H1 (cell line): ENCODE measurements at regions not wholly inside any gene's neighbourhood (a gene's known extent, or its start where the extent isn't known, plus 50 kb on each side); places are given as distances from the start of the nearest gene placed in this dataset.

Experiments
- CTCF ChIA-PET: fragments of 300-600 bp; sonication (Branson Sonifier 250); formaldehyde crosslinking; loops from one replicate; lab custom pipeline; 2021; ENCODE audit not compliant: partially characterized antibody; lab: Charles Lee
- POLR2A ChIA-PET: fragments of 300-600 bp; sonication (Branson Sonifier 250); formaldehyde crosslinking; loops from one replicate; lab custom pipeline; 2021; ENCODE audit warnings: inconsistent platforms; ENCODE audit not compliant: partially characterized antibody; lab: Charles Lee
- DNase-seq, 2 experiments: peaks; one replicate each; pipeline versions ENCODE4 v3.0.0 to v3.0.0-alpha.2; 2010 to 2022; ENCODE audit warnings: low spot score in 2 of 2, low read depth in 1 of 2, mixed read lengths in 1 of 2
- FAIRE-seq: peaks from 2 replicates; lab custom pipeline; 2011; peaks lifted over from hg19 to GRCh38; lab: Jason Lieb, UNC
- H2AFZ ChIP-seq: 2 replicates; pipeline ENCODE4 v1.8.1; 2012; ENCODE audit warnings: low read length, inconsistent platforms
- H2AK5ac ChIP-seq: 2 replicates; pipeline ENCODE4 v1.6.1; 2013; ENCODE audit warnings: low read depth, low read length
- H2BK120ac ChIP-seq: replicated peaks from 2 replicates; pipeline ENCODE3; 2013; ENCODE audit warnings: low read depth, low read length, inconsistent platforms
- H2BK12ac ChIP-seq: 2 replicates; pipeline ENCODE4 v1.6.1; 2013; ENCODE audit warnings: low read depth, low read length
- H2BK15ac ChIP-seq: 2 replicates; pipeline ENCODE4 v1.6.1; 2013; ENCODE audit warnings: low read length
- H2BK20ac ChIP-seq: 2 replicates; pipeline ENCODE4 v1.6.1; 2013; ENCODE audit warnings: low read length
- H2BK5ac ChIP-seq: 2 replicates; pipeline ENCODE4 v1.6.1; 2013; ENCODE audit warnings: low read depth, low read length
- H3K14ac ChIP-seq: 2 replicates; pipeline ENCODE4 v1.6.1; 2013; ENCODE audit warnings: inconsistent platforms; ENCODE audit not compliant: insufficient read length
- H3K18ac ChIP-seq: 2 replicates; pipeline ENCODE4 v1.6.1; 2013; ENCODE audit warnings: low read length; ENCODE audit errors: extremely low read depth
- H3K23ac ChIP-seq: 2 replicates; pipeline ENCODE4 v1.6.1; 2013; ENCODE audit warnings: inconsistent platforms; ENCODE audit not compliant: insufficient read length
- H3K23me2 ChIP-seq: 2 replicates; pipeline ENCODE4 v1.6.1; 2013; ENCODE audit warnings: low read depth, low read length
- H3K27ac ChIP-seq: 2 replicates; pipeline ENCODE4 v1.6.1; 2011; ENCODE audit warnings: low read depth, low read length, inconsistent platforms
- H3K27me3 ChIP-seq, 4 experiments: replicated peaks in 1 of 4; 1 replicate in 1 of 4; 2 replicates in 3 of 4; pipeline versions ENCODE4 v1.6.1 to v1.8.1; 2011 to 2013; ENCODE audit warnings: low read length in 3 of 4, mild to moderate bottlenecking in 3 of 4, inconsistent platforms in 2 of 4, mixed read lengths in 2 of 4, moderate library complexity in 1 of 4; ENCODE audit not compliant: control insufficient read depth in 3 of 4, insufficient read depth in 3 of 4; ENCODE audit errors: extremely low read depth in 1 of 4
- H3K36me3 ChIP-seq, 4 experiments: 2 replicates each; pipeline versions ENCODE4 v1.6.1 to v1.8.1; 2011 to 2013; ENCODE audit warnings: mild to moderate bottlenecking in 4 of 4, low read length in 3 of 4, moderate library complexity in 2 of 4, control low read depth in 1 of 4, inconsistent platforms in 1 of 4; ENCODE audit not compliant: insufficient read depth in 4 of 4, control insufficient read depth in 2 of 4
- H3K4ac ChIP-seq: replicated peaks from 2 replicates; pipeline ENCODE3; 2013; ENCODE audit warnings: low read length, low read depth, mixed read lengths, inconsistent platforms; ENCODE audit not compliant: insufficient read length
- H3K4me1 ChIP-seq, 4 experiments: replicated peaks in 1 of 4; 1 replicate in 1 of 4; 2 replicates in 3 of 4; pipeline versions ENCODE4 v1.6.1 to v1.8.1; 2011 to 2013; ENCODE audit warnings: low read length in 3 of 4, inconsistent platforms in 2 of 4, mixed read lengths in 1 of 4; ENCODE audit not compliant: insufficient read depth in 4 of 4, control insufficient read depth in 3 of 4
- H3K4me2 ChIP-seq, 2 experiments: 2 replicates each; pipeline versions ENCODE4 v1.6.1 to v1.8.1; 2011 to 2013; ENCODE audit warnings: low read depth in 2 of 2, low read length in 2 of 2, control low read depth in 1 of 2, inconsistent platforms in 1 of 2, mild to moderate bottlenecking in 1 of 2; ENCODE audit not compliant: insufficient read depth in 1 of 2
- H3K4me3 ChIP-seq, 4 experiments: fragments of 200-600, 300-600 bp in 1 of 4; sonication (generic), shearing (Covaris generic), sonication (Bioruptor Twin) in 1 of 4; 2 replicates each; pipeline versions ENCODE4 v1.5.1 to v1.8.1; 2011 to 2016; ENCODE audit warnings: low read length in 4 of 4, low read depth in 3 of 4, control low read depth in 2 of 4, inconsistent platforms in 2 of 4, mild to moderate bottlenecking in 2 of 4, mixed read lengths in 1 of 4, moderate library complexity in 1 of 4; ENCODE audit not compliant: insufficient read depth in 2 of 4; ENCODE audit errors: extremely low read depth in 1 of 4
- H3K56ac ChIP-seq: replicated peaks from 2 replicates; pipeline ENCODE3; 2013; ENCODE audit warnings: low read depth, mild to moderate bottlenecking, mixed read lengths, low read length, inconsistent platforms; ENCODE audit not compliant: insufficient read length
- H3K79me1 ChIP-seq: 2 replicates; pipeline ENCODE4 v1.6.1; 2013; ENCODE audit warnings: low read depth, low read length, control low read depth
- H3K79me2 ChIP-seq, 2 experiments: 2 replicates each; pipeline versions ENCODE4 v1.6.1 to v1.8.1; 2012 to 2013; ENCODE audit warnings: low read length in 2 of 2, mild to moderate bottlenecking in 2 of 2, inconsistent platforms in 1 of 2; ENCODE audit not compliant: insufficient read depth in 2 of 2, control insufficient read depth in 1 of 2
- H3K9ac ChIP-seq, 4 experiments: replicated peaks in 1 of 4; 1 replicate in 1 of 4; 2 replicates in 3 of 4; pipeline versions ENCODE4 v1.6.1 to v1.8.1; 2011 to 2013; ENCODE audit warnings: low read depth in 3 of 4, low read length in 3 of 4, control low read depth in 2 of 4, mild to moderate bottlenecking in 2 of 4, moderate library complexity in 2 of 4, inconsistent platforms in 1 of 4; ENCODE audit errors: extremely low read depth in 1 of 4
- H3K9me3 ChIP-seq, 2 experiments: 2 replicates each; pipeline versions ENCODE4 v1.6.1 to v1.8.1; 2012 to 2013; ENCODE audit warnings: mild to moderate bottlenecking in 2 of 2, moderate library complexity in 2 of 2, control low read depth in 1 of 2, inconsistent platforms in 1 of 2, low read depth in 1 of 2, low read length in 1 of 2, mixed read lengths in 1 of 2; ENCODE audit not compliant: insufficient read depth in 2 of 2
- H4K20me1 ChIP-seq, 2 experiments: replicated peaks in 1 of 2; 2 replicates each; pipeline versions ENCODE3 to v1.8.1; 2011 to 2013; ENCODE audit warnings: inconsistent platforms in 2 of 2, low read length in 2 of 2, mild to moderate bottlenecking in 1 of 2; ENCODE audit not compliant: insufficient read depth in 2 of 2, control insufficient read depth in 1 of 2
- H4K5ac ChIP-seq: 2 replicates; pipeline ENCODE4 v1.6.1; 2013; ENCODE audit warnings: low read length, low read depth, mixed read lengths, inconsistent platforms; ENCODE audit not compliant: insufficient read length
- H4K8ac ChIP-seq: 2 replicates; pipeline ENCODE4 v1.8.0; 2013; ENCODE audit warnings: mild to moderate bottlenecking, moderate library complexity, low read length, inconsistent platforms; ENCODE audit not compliant: insufficient read depth; ENCODE audit errors: extremely low read depth
- H4K91ac ChIP-seq: replicated peaks from 2 replicates; pipeline ENCODE3; 2013; ENCODE audit warnings: low read length, mixed read lengths, inconsistent platforms; ENCODE audit not compliant: insufficient read length
- CHD1 ChIP-seq: IDR thresholded peaks from 2 replicates; pipeline ENCODE4 v1.6.1; 2012; ENCODE audit warnings: low read depth, low read length, improper control_type of control experiment
- CHD2 ChIP-seq: IDR thresholded peaks from 2 replicates; pipeline ENCODE4 v1.6.1; 2012; ENCODE audit warnings: low read length, improper control_type of control experiment
- CREB1 ChIP-seq: IDR thresholded peaks from 2 replicates; pipeline ENCODE4 v1.6.1; 2012; ENCODE audit warnings: inconsistent platforms
- EP300 ChIP-seq, 2 experiments: IDR thresholded peaks; 1 replicate in 1 of 2; 2 replicates in 1 of 2; pipeline ENCODE4 v1.6.1; 2011 to 2012; ENCODE audit warnings: low read depth in 2 of 2, low read length in 2 of 2, mild to moderate bottlenecking in 2 of 2, borderline replicate concordance in 1 of 2, inconsistent platforms in 1 of 2, moderate library complexity in 1 of 2
- SIX5 ChIP-seq: IDR thresholded peaks from 2 replicates; pipeline ENCODE4 v1.6.1; 2011; ENCODE audit warnings: mild to moderate bottlenecking, low read depth, low read length
- SP4 ChIP-seq: IDR thresholded peaks from 2 replicates; pipeline ENCODE4 v1.6.1; 2012; ENCODE audit warnings: low read length, inconsistent platforms
- TBP ChIP-seq: IDR thresholded peaks from 2 replicates; pipeline ENCODE4 v1.6.1; 2011; ENCODE audit warnings: low read depth, low read length, improper control_type of control experiment
- TEAD4 ChIP-seq: IDR thresholded peaks from 2 replicates; pipeline ENCODE4 v1.6.1; 2012; ENCODE audit warnings: low read depth, low read length, inconsistent platforms, mixed read lengths
- USF2 ChIP-seq: IDR thresholded peaks from 2 replicates; pipeline ENCODE4 v1.6.1; 2011; ENCODE audit warnings: low read length, improper control_type of control experiment
- WGBS, 2 experiments: shearing (Covaris generic) in 1 of 2; methylation state at CpG; one replicate each; pipeline versions ENCODE4 v1.1.6 to v1.1.7; 2013 to 2015; ENCODE audit warnings: low lambda C conversion rate in 2 of 2, mixed read lengths in 2 of 2, inconsistent platforms in 1 of 2, low coverage in 1 of 2, missing lambda C conversion rate in 1 of 2; ENCODE audit not compliant: insufficient replicate concordance in 2 of 2, insufficient coverage in 1 of 2, insufficient read length in 1 of 2; ENCODE audit errors: extremely low coverage in 1 of 2, missing lambda C conversion rate in 1 of 2; 5-methylcytosine and 5-hydroxymethylcytosine counted together
- TF ChIP-seq, protein P1 (sequence below): IDR thresholded peaks from 2 replicates; pipeline ENCODE4 v1.6.1; 2012; ENCODE audit warnings: inconsistent platforms

DNA sequence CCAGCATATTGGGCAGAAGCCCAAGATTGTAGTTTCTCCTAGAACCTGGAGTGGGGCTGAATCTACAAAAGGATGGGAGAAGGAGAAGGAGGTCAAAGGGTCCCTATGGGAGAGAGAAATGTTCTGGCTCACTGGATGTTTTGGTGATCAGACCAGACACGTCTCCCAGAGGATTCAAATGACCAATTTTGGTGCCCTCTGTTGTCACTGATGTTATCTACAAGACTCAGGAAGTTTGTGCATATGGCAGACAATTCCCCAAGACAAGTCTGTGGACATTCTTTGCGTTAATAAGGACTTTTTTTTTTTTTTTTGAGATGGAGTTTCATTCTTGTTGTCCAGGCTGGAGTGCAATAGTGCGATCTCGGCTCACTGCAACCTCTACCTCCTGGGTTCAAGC, 137.2 kb upstream of the SMARCA2 start:
- no peak overlapping the region for H3K27ac ChIP-seq
- no peak overlapping the region for H4K91ac ChIP-seq
- no peaks in the 10 kb centered on the region for H3K27me3 ChIP-seq
- no peaks in the 10 kb centered on the region for H4K20me1 ChIP-seq
- no peaks in the 10 kb centered on the region for H3K4me1 ChIP-seq
- no peak overlapping the region for H2BK5ac ChIP-seq
- H3K4ac ChIP-seq = no peak overlapping the region
- no peak overlapping the region for H3K23ac ChIP-seq
- no peaks in the 10 kb centered on the region for H3K36me3 ChIP-seq
- H3K4me3 ChIP-seq = no peak overlapping the region
- no peak overlapping the region for H2AFZ ChIP-seq
- H4K8ac ChIP-seq = no peak overlapping the region
- H2BK120ac ChIP-seq = no peak overlapping the region
- no peaks in the 10 kb centered on the region for H3K79me1 ChIP-seq
- H4K5ac ChIP-seq = no peak overlapping the region
- FAIRE-seq (no peak), DNase-seq (no peak)
- H3K79me2 ChIP-seq = no peaks in the 10 kb centered on the region
- H3K18ac ChIP-seq = no peak overlapping the region
- H3K9ac ChIP-seq = no peak overlapping the region
- no peak overlapping the region for H2BK15ac ChIP-seq
- no peaks in the 10 kb centered on the region for H3K9me3 ChIP-seq
- 78% methylated on average over 2 of the region's 4 CpGs; no CpG with 5 or more reads in 1 of the 2 experiments for WGBS, 2 experiments
- H2BK20ac ChIP-seq = no peak overlapping the region
- H3K56ac ChIP-seq = no peak overlapping the region
- POLR2A ChIA-PET = no interaction called here
- no peaks in the 10 kb centered on the region; the same call in 1 of the 2 replicates for H3K23me2 ChIP-seq
- no peak overlapping the region for H2BK12ac ChIP-seq
- H3K14ac ChIP-seq = no peak overlapping the region
- CTCF ChIA-PET = no interaction called here
- no peak overlapping the region for H2AK5ac ChIP-seq
- H3K4me2 ChIP-seq = no peak overlapping the region
- TF ChIP-seq EP300 (IDR thresholded peaks at IDR 0.05; ENCODE audit: borderline replicate concordance in 1 of 2, low read depth in 2 of 2, low read length in 2 of 2) (no peak), CHD2 (no peak), SP4 (no peak), TBP (no peak), CREB1 (no peak), CHD1 (no peak), SIX5 (no peak), TEAD4 (no peak), USF2 (no peak)
- TF ChIP-seq, protein P1, sequence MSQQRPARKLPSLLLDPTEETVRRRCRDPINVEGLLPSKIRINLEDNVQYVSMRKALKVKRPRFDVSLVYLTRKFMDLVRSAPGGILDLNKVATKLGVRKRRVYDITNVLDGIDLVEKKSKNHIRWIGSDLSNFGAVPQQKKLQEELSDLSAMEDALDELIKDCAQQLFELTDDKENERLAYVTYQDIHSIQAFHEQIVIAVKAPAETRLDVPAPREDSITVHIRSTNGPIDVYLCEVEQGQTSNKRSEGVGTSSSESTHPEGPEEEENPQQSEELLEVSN = no peak
